ENCODE measurements at regions not wholly inside any gene's neighbourhood (a gene's known extent, or its start where the extent isn't known, plus 50 kb on each side); places are given as distances from the start of the nearest gene placed in this dataset.

DNA sequence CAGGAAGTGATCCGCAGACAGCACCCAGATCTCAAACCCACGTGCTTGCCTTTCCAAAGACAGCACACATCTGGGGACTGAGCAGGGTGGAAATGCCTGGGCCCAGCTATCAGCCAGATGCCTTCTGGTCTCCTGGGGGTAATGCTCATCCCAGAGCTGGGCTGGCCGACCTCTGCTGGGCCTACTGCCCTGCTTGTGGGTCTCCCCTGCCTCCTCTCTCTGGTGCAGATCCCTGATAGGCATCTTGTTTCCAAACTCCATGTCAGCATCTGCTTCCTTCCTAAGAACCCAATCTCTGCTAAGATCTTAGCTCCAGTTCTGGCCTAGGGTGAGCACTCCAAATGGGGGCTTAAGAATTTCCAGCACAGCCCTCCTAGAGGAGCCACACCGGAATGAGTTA, 1043.0 kb downstream of the VRK1 start:
- TF ChIP-seq REST (IDR thresholded peaks at IDR 0.05; ENCODE audit: low read depth, low read length) (no peak), GABPA (IDR thresholded peaks at IDR 0.05; ENCODE audit: low read depth) (no peak), POLR2AphosphoS5 (IDR thresholded peaks at IDR 0.05; ENCODE audit: low read depth, low read length) (no peak), TAF1 (IDR thresholded peaks at IDR 0.05; ENCODE audit: borderline replicate concordance, low read depth, low read length) (no peak), YY1 (IDR thresholded peaks at IDR 0.05; ENCODE audit: low read depth) (no peak), EZH2phosphoT487 (IDR thresholded peaks at IDR 0.05; ENCODE audit: borderline replicate concordance, low read depth) (no peak), CHD2 (IDR thresholded peaks at IDR 0.05; ENCODE audit: low read length, partially characterized antibody) (no peak), FOSL2 (IDR thresholded peaks at IDR 0.05; ENCODE audit: borderline replicate concordance, low read depth) (no peak), USF2 (IDR thresholded peaks at IDR 0.05; ENCODE audit: borderline replicate concordance, low read depth, low read length) (no peak)
- TF ChIP-seq, protein P1, sequence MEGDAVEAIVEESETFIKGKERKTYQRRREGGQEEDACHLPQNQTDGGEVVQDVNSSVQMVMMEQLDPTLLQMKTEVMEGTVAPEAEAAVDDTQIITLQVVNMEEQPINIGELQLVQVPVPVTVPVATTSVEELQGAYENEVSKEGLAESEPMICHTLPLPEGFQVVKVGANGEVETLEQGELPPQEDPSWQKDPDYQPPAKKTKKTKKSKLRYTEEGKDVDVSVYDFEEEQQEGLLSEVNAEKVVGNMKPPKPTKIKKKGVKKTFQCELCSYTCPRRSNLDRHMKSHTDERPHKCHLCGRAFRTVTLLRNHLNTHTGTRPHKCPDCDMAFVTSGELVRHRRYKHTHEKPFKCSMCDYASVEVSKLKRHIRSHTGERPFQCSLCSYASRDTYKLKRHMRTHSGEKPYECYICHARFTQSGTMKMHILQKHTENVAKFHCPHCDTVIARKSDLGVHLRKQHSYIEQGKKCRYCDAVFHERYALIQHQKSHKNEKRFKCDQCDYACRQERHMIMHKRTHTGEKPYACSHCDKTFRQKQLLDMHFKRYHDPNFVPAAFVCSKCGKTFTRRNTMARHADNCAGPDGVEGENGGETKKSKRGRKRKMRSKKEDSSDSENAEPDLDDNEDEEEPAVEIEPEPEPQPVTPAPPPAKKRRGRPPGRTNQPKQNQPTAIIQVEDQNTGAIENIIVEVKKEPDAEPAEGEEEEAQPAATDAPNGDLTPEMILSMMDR (IDR thresholded peaks at IDR 0.05), result no peak
- TF ChIP-seq, protein P2, sequence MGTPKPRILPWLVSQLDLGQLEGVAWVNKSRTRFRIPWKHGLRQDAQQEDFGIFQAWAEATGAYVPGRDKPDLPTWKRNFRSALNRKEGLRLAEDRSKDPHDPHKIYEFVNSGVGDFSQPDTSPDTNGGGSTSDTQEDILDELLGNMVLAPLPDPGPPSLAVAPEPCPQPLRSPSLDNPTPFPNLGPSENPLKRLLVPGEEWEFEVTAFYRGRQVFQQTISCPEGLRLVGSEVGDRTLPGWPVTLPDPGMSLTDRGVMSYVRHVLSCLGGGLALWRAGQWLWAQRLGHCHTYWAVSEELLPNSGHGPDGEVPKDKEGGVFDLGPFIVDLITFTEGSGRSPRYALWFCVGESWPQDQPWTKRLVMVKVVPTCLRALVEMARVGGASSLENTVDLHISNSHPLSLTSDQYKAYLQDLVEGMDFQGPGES (IDR thresholded peaks at IDR 0.05; ENCODE audit: low read depth, low read length), result no peak

Data from SK-N-SH (cell line).